GM12878 (cell line): ENCODE measurements at regions not wholly inside any gene's neighbourhood (a gene's known extent, or its start where the extent isn't known, plus 50 kb on each side); places are given as distances from the start of the nearest gene placed in this dataset.

ENCODE experiments used
- BCL11A ChIP-seq: IDR thresholded peaks from 2 replicates; pipeline ENCODE4 v1.6.1; 2011; ENCODE audit warnings: low read depth, low read length
- BHLHE40 ChIP-seq, 2 experiments: fragments of 450-650 bp in 1 of 2; IDR thresholded peaks; 2 replicates each; pipeline ENCODE4 v1.6.1; 2011 to 2017; ENCODE audit warnings: low read depth in 2 of 2, borderline replicate concordance in 1 of 2, improper control_type of control experiment in 1 of 2, low read length in 1 of 2, mild to moderate bottlenecking in 1 of 2
- CTCF ChIP-seq, 3 experiments: IDR thresholded peaks in 2 of 3; conservative IDR thresholded peaks in 1 of 3; 2 replicates each; pipeline ENCODE4 v1.5.1; 2011; ENCODE audit warnings: low read depth in 3 of 3, low read length in 3 of 3, mild to moderate bottlenecking in 3 of 3, control low read depth in 2 of 3, moderate library complexity in 2 of 3, inconsistent platforms in 1 of 3, mixed read lengths in 1 of 3; ENCODE audit not compliant: control insufficient read depth in 2 of 3, insufficient read depth in 1 of 3; ENCODE audit errors: extremely low read depth in 1 of 3
- NFXL1 ChIP-seq: fragments of 450-650 bp; IDR thresholded peaks from 2 replicates; pipeline ENCODE4 v1.6.1; 2017; ENCODE audit warnings: antibody characterized with exemption, mild to moderate bottlenecking, borderline replicate concordance

GRCh38 chr1:168972887-168973286, 133.6 kb upstream of the ATP1B1 start:
- TF ChIP-seq BCL11A (no peak), CTCF (IDR thresholded peaks at IDR 0.05 in 2 of 3, conservative IDR thresholded peaks at IDR 0.05 in 1 of 3; ENCODE audit: control insufficient read depth in 2 of 3, extremely low read depth in 1 of 3, insufficient read depth in 1 of 3, low read depth in 3 of 3, low read length in 3 of 3) (no peak), NFXL1 (no peak), BHLHE40 (IDR thresholded peaks at IDR 0.05; ENCODE audit: borderline replicate concordance in 1 of 2, low read depth in 2 of 2, low read length in 1 of 2) (no peak)
